ENCODE measurements at regions not wholly inside any gene's neighbourhood (a gene's known extent, or its start where the extent isn't known, plus 50 kb on each side); places are given as distances from the start of the nearest gene placed in this dataset.

DNA sequence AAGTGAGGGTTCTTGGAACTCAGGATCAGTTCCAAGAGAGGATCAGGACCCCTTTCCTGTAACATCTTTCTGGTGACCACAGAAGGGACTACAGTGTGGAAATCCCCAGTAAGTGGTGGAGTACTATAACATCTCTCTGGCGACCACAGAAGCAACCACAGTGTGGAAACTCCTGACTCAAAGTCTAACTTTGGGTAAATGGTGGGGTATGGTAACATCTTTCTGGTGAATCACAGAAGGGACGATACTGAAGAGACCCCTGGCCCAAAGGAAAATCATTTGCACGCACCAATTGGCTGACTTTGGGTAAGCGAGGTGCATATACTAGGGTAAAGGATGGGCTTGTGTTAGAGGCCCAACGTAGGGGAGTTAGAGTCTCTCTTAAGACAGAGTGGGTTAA, 56.3 kb upstream of the GULP1 start:
- H3K4me1 Mint-ChIP-seq: no peaks in the 10 kb centered on the region
- no peak for TF ChIP-seq CTCF (IDR thresholded peaks at IDR 0.05)
- peaks cover 13% of the 10 kb centered on the region for H3K9me3 Mint-ChIP-seq
- no peak overlapping the region for H3K4me3 Mint-ChIP-seq
- POLR2A ChIA-PET: no interaction called here
- DNase-seq (no peak), ATAC-seq (ENCODE audit: low read depth) (no peak)
- intact Hi-C loops (cut with micrococcal nuclease): no loop called here
- H3K27ac Mint-ChIP-seq: no peak overlapping the region
- H3K27me3 Mint-ChIP-seq: no peaks in the 10 kb centered on the region
- CTCF ChIA-PET: no interaction called here
- H3K36me3 Mint-ChIP-seq (ENCODE audit: low read depth): no peaks in the 10 kb centered on the region

- DNase-seq (no peak), ATAC-seq (ENCODE audit: low read depth) (no peak)
- Mint-ChIP-seq H3K4me1 (no peaks in the 10 kb centered on the region), H3K9me3 (peaks cover 9% of the 10 kb centered on the region), H3K27ac (no peak overlapping the region), H3K36me3 (ENCODE audit: low read depth) (no peaks in the 10 kb centered on the region), H3K4me3 (no peak overlapping the region), H3K27me3 (no peaks in the 10 kb centered on the region)
- no peak for TF ChIP-seq CTCF (IDR thresholded peaks at IDR 0.05)
- ChIA-PET POLR2A (no interaction called here), CTCF (no interaction called here)
- intact Hi-C loops (cut with micrococcal nuclease): no loop called here
Measured at GRCh38 chr2:188238386-188238785, 53.3 kb upstream of the GULP1 start.
